GM23248 (cell line): ENCODE measurements at regions not wholly inside any gene's neighbourhood (a gene's known extent, or its start where the extent isn't known, plus 50 kb on each side); places are given as distances from the start of the nearest gene placed in this dataset.

ENCODE experiments used
- EZH2 ChIP-seq: fragments of 200-600 bp; sonication (generic); IDR thresholded peaks from 2 replicates; pipeline ENCODE4 v1.6.1; 2018; ENCODE audit warnings: antibody characterized with exemption, mild to moderate bottlenecking; ENCODE audit not compliant: insufficient read depth, poor library complexity, severe bottlenecking
- EZH2phosphoT487 ChIP-seq: fragments of 200-600 bp; sonication (generic); IDR thresholded peaks from 2 replicates; pipeline ENCODE4 v1.6.1; 2018; ENCODE audit warnings: antibody characterized with exemption, moderate library complexity, mild to moderate bottlenecking, low read depth; ENCODE audit not compliant: insufficient read depth

DNA sequence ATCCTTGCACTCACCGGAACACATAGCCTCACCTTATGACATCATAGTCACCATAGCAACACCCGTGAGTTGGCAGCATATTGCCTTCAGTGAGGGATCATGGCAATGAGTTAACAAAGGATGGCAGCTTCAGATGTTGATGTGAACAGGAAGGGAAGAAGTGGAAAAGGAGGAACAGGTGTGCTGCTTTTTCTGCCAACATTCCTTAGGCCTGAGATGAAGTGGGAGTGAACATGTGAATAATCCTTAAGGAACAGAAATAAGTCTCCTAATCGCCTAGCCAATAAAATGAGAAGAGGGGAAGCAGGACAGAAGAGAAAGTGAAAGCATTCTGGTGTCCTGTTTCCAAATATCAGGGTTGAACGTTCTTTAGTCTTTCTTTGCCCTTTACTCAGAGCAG is 360.0 kb downstream of the BRINP1 start:
- no peak for TF ChIP-seq EZH2phosphoT487
- TF ChIP-seq EZH2, result no peak
